Upper lobe of left lung (tissue), 6 donors: ENCODE measurements at regions not wholly inside any gene's neighbourhood (a gene's known extent, or its start where the extent isn't known, plus 50 kb on each side); places are given as distances from the start of the nearest gene placed in this dataset.
"Not testable (repeated sequence)": the region's sequence is repeated elsewhere in the genome, so short reads cannot be mapped to it uniquely, and the experiment has no call there.

Source experiments
- ATAC-seq, 2 donors: fragments of 200-7000 bp; cut with Tn5 transposase; one replicate each; pipeline ENCODE4 v1.9.1; 2022; ENCODE audit warnings: mild to moderate bottlenecking in 2 of 2, moderate library complexity in 2 of 2; ENCODE audit not compliant: low FRiP score in 2 of 2
- DNase-seq, 2 donors: peaks; one replicate each; pipeline ENCODE4 v3.0.0-alpha.2; 2019 to 2020
- H3K27ac ChIP-seq, 4 donors: fragments of 200-600 bp; sonication (generic); one replicate each; pipeline ENCODE4 v1.5.1; 2016 to 2019
- H3K27me3 ChIP-seq, 4 donors: fragments of 200-600 bp; sonication (generic); one replicate each; pipeline ENCODE4 v1.5.1; 2017 to 2019
- H3K36me3 ChIP-seq, 4 donors: fragments of 200-600 bp; sonication (generic); one replicate each; pipeline ENCODE4 v1.5.1; 2016 to 2019
- H3K4me1 ChIP-seq, 4 donors: fragments of 200-600 bp; sonication (generic); one replicate each; pipeline ENCODE4 v1.5.1; 2018 to 2019
- H3K4me3 ChIP-seq, 4 donors: fragments of 200-600 bp; sonication (generic); one replicate each; pipeline ENCODE4 v1.5.1; 2017 to 2019; ENCODE audit warnings: mild to moderate bottlenecking in 2 of 4, moderate library complexity in 1 of 4
- H3K9me3 ChIP-seq, 4 donors: fragments of 200-600 bp; sonication (generic); one replicate each; pipeline ENCODE4 v1.5.1; 2018 to 2019
- CTCF ChIP-seq, 6 experiments: fragments of 450-650 bp in 4 of 6; fragments of 200-600 bp in 2 of 6; sonication (generic) in 2 of 6; IDR thresholded peaks; one replicate each; pipeline ENCODE4 v1.5.1; 2016 to 2019; ENCODE audit warnings: antibody characterized with exemption in 6 of 6
- EP300 ChIP-seq, 4 donors: sonication (generic); formaldehyde crosslinking; IDR thresholded peaks; one replicate each; pipeline ENCODE4 v1.5.1; 2017; ENCODE audit warnings: antibody characterized with exemption in 4 of 4, control low read depth in 2 of 4
- POLR2A ChIP-seq, 4 donors: fragments of 450-650 bp; IDR thresholded peaks; one replicate each; pipeline ENCODE4 v1.5.1; 2016 to 2017; ENCODE audit warnings: antibody characterized with exemption in 4 of 4, mild to moderate bottlenecking in 2 of 4
- POLR2AphosphoS5 ChIP-seq, 2 donors: sonication (generic); formaldehyde crosslinking; IDR thresholded peaks; one replicate each; pipeline ENCODE4 v1.5.1; 2017; ENCODE audit warnings: antibody characterized with exemption in 2 of 2
- WGBS, 2 donors: methylation state at CpG; one replicate each; pipeline ENCODE4 v1.1.5; 2017 to 2018; 5-methylcytosine and 5-hydroxymethylcytosine counted together
- donor health status: DM: no; HTN: no; CAD: no; lungs with moderate emphysema.
- donor health status: DM: no; HTN: yes; CAD: no; lungs with severe emphysema.

DNA sequence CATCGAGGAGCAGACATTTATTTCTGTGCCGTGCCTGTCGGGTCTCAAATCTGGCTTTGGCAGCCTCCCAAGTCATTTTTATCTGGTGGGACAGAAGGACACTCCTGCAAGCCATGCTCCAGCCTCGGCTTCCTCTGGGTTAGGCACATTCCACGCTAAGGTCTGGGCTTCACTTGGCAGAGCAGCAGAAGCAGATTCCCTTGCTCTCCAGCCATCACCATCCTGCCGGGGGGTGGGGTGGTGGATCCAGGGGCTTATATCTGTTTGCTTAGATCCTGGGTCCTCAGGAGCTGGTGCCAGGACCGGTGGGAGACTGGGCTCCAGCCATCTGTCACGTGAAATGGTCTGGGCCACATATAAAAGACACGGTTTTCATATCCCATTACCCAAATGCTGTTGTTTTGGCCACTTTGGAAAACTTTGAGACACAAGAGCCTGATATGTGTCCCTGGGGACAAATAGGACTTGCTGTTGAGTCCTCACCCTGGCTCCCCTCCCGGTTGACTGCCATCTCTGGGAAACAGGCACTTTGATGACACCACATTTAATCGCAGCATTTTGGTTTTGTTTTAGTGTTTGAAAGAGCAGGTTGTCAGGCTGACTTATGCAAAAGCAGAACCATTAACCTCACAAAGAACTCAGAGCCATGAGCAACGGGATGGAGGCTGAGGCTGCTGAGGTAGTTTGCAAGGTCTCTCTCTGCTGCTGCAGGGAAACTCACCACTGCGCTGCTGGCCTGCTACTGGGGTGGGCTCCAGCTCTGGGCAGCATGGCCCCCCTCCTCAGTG lies 69.6 kb upstream of the PRMT8 start:
- H3K4me3 ChIP-seq: no peak overlapping the region
- WGBS, 2 donors: 45 to 46% methylated on average over 10 to 13 of the region's 13 CpGs
- DNase-seq: no peak

GRCh38 chr12:3424796-3425195 lies 66.2 kb upstream of the PRMT8 start:
- not testable (repeated sequence) for ATAC-seq, H3K27ac ChIP-seq, H3K36me3 ChIP-seq, H3K4me1 ChIP-seq, H3K9me3 ChIP-seq, H3K4me3 ChIP-seq, DNase-seq, H3K27me3 ChIP-seq
- WGBS, 2 donors: 77 to 88% methylated on average over 6 to 7 of the region's 7 CpGs

More for the DNA sequence above, 69.6 kb upstream of the PRMT8 start:
- Histone ChIP-seq H3K27me3 (no peaks in the 10 kb centered on the region), H3K4me1 (no peaks in the 10 kb centered on the region), H3K27ac (no peak overlapping the region), H3K36me3 (no peaks in the 10 kb centered on the region), H3K9me3 (no peaks in the 10 kb centered on the region)
- no peak for ATAC-seq
- TF ChIP-seq POLR2A (IDR thresholded peaks at IDR 0.05) (no peak), POLR2AphosphoS5 (IDR thresholded peaks at IDR 0.05) (no peak), EP300 (IDR thresholded peaks at IDR 0.05) (no peak), CTCF (IDR thresholded peaks at IDR 0.05) (no peak)

DNA sequence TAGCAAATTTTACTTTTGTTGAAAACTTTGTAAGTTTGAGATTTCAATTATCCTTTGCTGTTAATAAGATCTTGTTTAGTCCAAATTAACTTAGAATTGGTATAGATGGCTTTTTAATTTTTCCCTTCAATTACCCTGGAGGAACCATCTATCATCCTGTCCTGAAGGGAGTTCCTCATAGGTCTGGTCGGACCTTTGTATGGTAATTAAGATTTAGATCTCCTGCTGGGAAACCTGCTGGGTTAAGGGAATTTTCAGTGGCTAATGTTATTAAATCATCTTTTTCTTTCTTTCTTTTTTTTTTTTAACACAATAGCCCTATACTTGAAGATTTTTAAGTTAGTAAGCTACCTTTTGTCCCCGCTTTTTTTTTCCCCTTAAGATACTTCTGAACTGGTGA lies 63.0 kb upstream of the PRMT8 start:
- Histone ChIP-seq H3K4me1 (no peaks in the 10 kb centered on the region), H3K27me3 (no peaks in the 10 kb centered on the region), H3K9me3 (no peaks in the 10 kb centered on the region), H3K4me3 (no peak overlapping the region), H3K27ac (no peak overlapping the region), H3K36me3 (no peaks in the 10 kb centered on the region)
- no peak for ATAC-seq
- no peak for DNase-seq
- WGBS, 2 donors: 59 to 68% methylated on average over 2 of the region's 2 CpGs
- TF ChIP-seq EP300 (IDR thresholded peaks at IDR 0.05) (no peak), POLR2A (IDR thresholded peaks at IDR 0.05) (no peak), CTCF (IDR thresholded peaks at IDR 0.05) (no peak), POLR2AphosphoS5 (IDR thresholded peaks at IDR 0.05) (no peak)

DNA sequence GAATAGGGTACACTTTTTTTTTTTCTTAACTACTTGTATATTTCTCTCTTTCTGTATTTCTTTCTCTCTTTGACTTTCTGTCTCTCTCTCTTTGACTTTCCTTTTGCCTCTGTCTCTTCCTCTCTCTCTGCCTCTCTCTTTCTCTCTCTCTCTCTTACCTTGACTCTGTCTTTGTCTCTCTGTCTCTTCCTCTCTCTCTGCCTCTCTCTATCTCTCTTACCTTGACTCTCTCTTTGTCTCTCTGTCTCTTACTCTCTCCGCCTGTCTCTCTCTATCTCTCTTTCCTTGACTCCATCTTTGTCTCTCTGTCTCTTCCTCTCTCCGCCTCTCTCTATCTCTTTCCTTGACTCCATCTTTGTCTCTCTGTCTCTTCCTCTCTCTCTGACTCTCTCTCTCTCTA lies 62.4 kb upstream of the PRMT8 start:
- no peaks in the 10 kb centered on the region for H3K36me3 ChIP-seq
- ATAC-seq (no peak), DNase-seq (no peak)
- no peak overlapping the region for H3K4me3 ChIP-seq
- TF ChIP-seq CTCF (IDR thresholded peaks at IDR 0.05): no peak
- TF ChIP-seq EP300 (IDR thresholded peaks at IDR 0.05): no peak
- no peak for TF ChIP-seq POLR2A (IDR thresholded peaks at IDR 0.05)
- TF ChIP-seq POLR2AphosphoS5 (IDR thresholded peaks at IDR 0.05): no peak
- no peaks in the 10 kb centered on the region for H3K9me3 ChIP-seq
- H3K27ac ChIP-seq: no peak overlapping the region
- no peaks in the 10 kb centered on the region for H3K4me1 ChIP-seq
- WGBS, 2 donors: 90 to 95% methylated on average over 2 of the region's 2 CpGs
- no peaks in the 10 kb centered on the region for H3K27me3 ChIP-seq

DNA sequence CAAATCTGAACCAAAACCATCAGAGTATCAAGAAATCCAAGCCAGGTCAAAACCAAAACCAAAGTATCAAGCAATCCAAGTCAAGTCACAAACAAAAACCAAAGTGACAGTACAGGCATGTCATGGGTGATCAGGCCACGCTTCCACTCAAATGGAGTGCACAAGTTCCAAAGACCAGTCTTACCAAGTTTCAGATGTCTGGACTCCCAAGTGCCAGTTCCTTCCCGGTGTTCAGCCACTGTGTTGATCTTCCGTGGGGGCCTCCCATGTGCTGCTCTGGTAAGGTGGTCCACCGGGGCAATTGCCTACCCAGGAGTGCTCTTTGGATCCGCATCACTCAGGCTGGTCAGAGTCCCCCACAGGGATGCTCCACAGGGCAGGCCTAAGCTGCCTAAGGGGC lies 61.5 kb upstream of the PRMT8 start:
- WGBS, 2 donors: 91 to 97% methylated on average over 3 to 5 of the region's 5 CpGs
- not testable (repeated sequence) for H3K9me3 ChIP-seq, H3K27me3 ChIP-seq, H3K36me3 ChIP-seq, DNase-seq, H3K27ac ChIP-seq, H3K4me3 ChIP-seq, H3K4me1 ChIP-seq, ATAC-seq

GRCh38 chr12:3431686-3432085 lies 59.3 kb upstream of the PRMT8 start:
- H3K27ac ChIP-seq: peak overlapping the region in 1 of 4 donors; percentile 6
- WGBS, 2 donors: 80 to 86% methylated on average over 4 of the region's 4 CpGs
- ATAC-seq (peak in 1 of 2 donors; percentile 19), DNase-seq (no peak)
- H3K36me3 ChIP-seq: no peaks in the 10 kb centered on the region
- no peaks in the 10 kb centered on the region for H3K27me3 ChIP-seq
- H3K9me3 ChIP-seq: no peaks in the 10 kb centered on the region
- no peak for TF ChIP-seq POLR2A (IDR thresholded peaks at IDR 0.05)
- TF ChIP-seq POLR2AphosphoS5 (IDR thresholded peaks at IDR 0.05): no peak
- TF ChIP-seq EP300 (IDR thresholded peaks at IDR 0.05): no peak
- TF ChIP-seq CTCF (IDR thresholded peaks at IDR 0.05): no peak
- no peaks in the 10 kb centered on the region for H3K4me1 ChIP-seq
- H3K4me3 ChIP-seq: no peak overlapping the region
